A549 (cell line): ENCODE measurements at regions not wholly inside any gene's neighbourhood (a gene's known extent, or its start where the extent isn't known, plus 50 kb on each side); places are given as distances from the start of the nearest gene placed in this dataset.

ENCODE experiments used
- ATAC-seq, 2 experiments: fragments of 200-7000 bp in 1 of 2; fragments of >200 bp in 1 of 2; cut with Nextera tagmentation in 1 of 2; cut with Tn5 transposase in 1 of 2; 3 replicates each; pipeline versions ENCODE4 v1.8.0 to v1.9.1; 2018 to 2020; ENCODE audit warnings: mild to moderate bottlenecking in 1 of 2, moderate library complexity in 1 of 2
- CTCF ChIA-PET: fragments of 300-600 bp; sonication (Branson Sonifier 250); formaldehyde crosslinking; extraction: SDS; loops from one replicate; lab custom pipeline; 2021; ENCODE audit warnings: antibody characterized with exemption, inconsistent platforms; lab: Yijun Ruan, JAX
- POLR2A ChIA-PET: fragments of 350-600 bp; formaldehyde crosslinking; extraction: SDS; loops from one replicate; lab custom pipeline; 2021; ENCODE audit warnings: antibody characterized with exemption, inconsistent platforms; lab: Yijun Ruan, JAX
- DNase-seq, 2 experiments: peaks; one replicate each; pipeline versions ENCODE4 v3.0.0 to v3.0.0-alpha.2; 2011 to 2016; ENCODE audit warnings: low read depth in 1 of 2, low spot score in 1 of 2
- FAIRE-seq: peaks from 2 replicates; lab custom pipeline; 2011; peaks lifted over from hg19 to GRCh38; lab: Jason Lieb, UNC
- H3K27ac ChIP-seq, 2 experiments: fragments of >200 bp; sonication (Bioruptor Twin); formaldehyde crosslinking; 3 replicates each; pipeline ENCODE4 v1.5.1; 2016 to 2017
- H3K4me1 ChIP-seq: fragments of >200 bp; sonication (Bioruptor Twin); formaldehyde crosslinking; 3 replicates; pipeline ENCODE4 v1.6.1; 2016
- H3K4me2 ChIP-seq: fragments of >200 bp; sonication (Bioruptor Twin); formaldehyde crosslinking; 3 replicates; pipeline ENCODE4 v1.6.1; 2016
- H3K4me3 ChIP-seq: fragments of >200 bp; sonication (Bioruptor Twin); formaldehyde crosslinking; 3 replicates; pipeline ENCODE4 v1.5.1; 2016
- H3K9me3 ChIP-seq: fragments of >200 bp; sonication (Bioruptor Twin); formaldehyde crosslinking; 3 replicates; pipeline ENCODE4 v1.6.1; 2016
- CEBPB ChIP-seq, 2 experiments: fragments of >200 bp in 1 of 2; sonication (Bioruptor Twin) in 1 of 2; formaldehyde crosslinking in 1 of 2; IDR thresholded peaks; 2 replicates each; pipeline ENCODE4 v1.6.1; 2012 to 2016
- CTCF ChIP-seq: fragments of >200 bp; sonication (Bioruptor Twin); formaldehyde crosslinking; IDR thresholded peaks from 3 replicates; pipeline ENCODE4 v1.5.1; 2016
- ESRRA ChIP-seq: fragments of 150-350 bp; IDR thresholded peaks from 2 replicates; pipeline ENCODE4 v1.6.1; 2014; ENCODE audit warnings: mild to moderate bottlenecking, low read length, borderline replicate concordance
- FOSL2 ChIP-seq, 2 experiments: fragments of 450-650 bp in 1 of 2; fragments of >200 bp in 1 of 2; sonication (Bioruptor Twin) in 1 of 2; formaldehyde crosslinking; IDR thresholded peaks; 2 replicates each; pipeline versions ENCODE4 v1.5.0 to v1.6.1; 2016 to 2020; ENCODE audit warnings: mild to moderate bottlenecking in 1 of 2, moderate library complexity in 1 of 2
- FOXS1 ChIP-seq: fragments of 250-450 bp; sonication (Bioruptor Pico); IDR thresholded peaks from 2 replicates; pipeline ENCODE4 v1.5.0; 2020; ENCODE audit warnings: mild to moderate bottlenecking, moderate library complexity
- HDAC2 ChIP-seq: fragments of 200-600 bp; sonication (generic); IDR thresholded peaks from 2 replicates; pipeline ENCODE4 v1.6.1; 2016
- HEYL ChIP-seq: fragments of 250-450 bp; sonication (Bioruptor Pico); IDR thresholded peaks from 2 replicates; pipeline ENCODE4 v1.8.0; 2021; ENCODE audit warnings: mild to moderate bottlenecking, moderate library complexity
- HMGXB4 ChIP-seq: fragments of 250-450 bp; sonication (Bioruptor Pico); IDR thresholded peaks from 2 replicates; pipeline ENCODE4 v1.5.0; 2021; ENCODE audit warnings: mild to moderate bottlenecking, moderate library complexity, borderline replicate concordance
- HOXB13 ChIP-seq: fragments of 250-450 bp; sonication (Bioruptor Pico); IDR thresholded peaks from 2 replicates; pipeline ENCODE4 v1.5.0; 2020; ENCODE audit warnings: low read depth, mild to moderate bottlenecking, moderate library complexity
- HOXB5 ChIP-seq: fragments of 250-450 bp; sonication (Bioruptor Pico); IDR thresholded peaks from 2 replicates; pipeline ENCODE4 v1.5.0; 2020; ENCODE audit warnings: mild to moderate bottlenecking, moderate library complexity
- JUNB ChIP-seq: fragments of >200 bp; sonication (Bioruptor Twin); formaldehyde crosslinking; IDR thresholded peaks from 2 replicates; pipeline ENCODE4 v1.6.1; 2016
- KDM1A ChIP-seq: fragments of 200-600 bp; sonication (generic); IDR thresholded peaks from 2 replicates; pipeline ENCODE4 v1.6.1; 2016; ENCODE audit warnings: low read depth, mild to moderate bottlenecking
- KDM5A ChIP-seq: fragments of 200-600 bp; sonication (generic); IDR thresholded peaks from 2 replicates; pipeline ENCODE4 v1.6.1; 2016; ENCODE audit warnings: antibody characterized with exemption, mild to moderate bottlenecking
- MAFK ChIP-seq: fragments of 450-650 bp; IDR thresholded peaks from 2 replicates; pipeline ENCODE4 v1.6.1; 2014; ENCODE audit not compliant: partially characterized antibody
- NFE2L2 ChIP-seq: fragments of 150-350 bp; conservative IDR thresholded peaks from 2 replicates; pipeline ENCODE4 v1.6.1; 2014; ENCODE audit warnings: low read length
- POLR2A ChIP-seq: IDR thresholded peaks from 2 replicates; pipeline ENCODE4 v1.6.1; 2012; ENCODE audit warnings: mild to moderate bottlenecking, low read length
- RNF2 ChIP-seq: fragments of 200-600 bp; sonication (generic); IDR thresholded peaks from 2 replicates; pipeline ENCODE4 v1.6.1; 2016; ENCODE audit warnings: low read depth, mild to moderate bottlenecking, antibody characterized with exemption, moderate library complexity, borderline replicate concordance
- SMC3 ChIP-seq: fragments of >200 bp; sonication (Bioruptor Twin); formaldehyde crosslinking; IDR thresholded peaks from 3 replicates; pipeline ENCODE4 v1.6.1; 2018; ENCODE audit warnings: inconsistent platforms
- TFCP2L1 ChIP-seq: fragments of 250-450 bp; sonication (Bioruptor Pico); IDR thresholded peaks from 2 replicates; pipeline ENCODE4 v1.5.0; 2021; ENCODE audit warnings: mild to moderate bottlenecking
- ZC3H11A ChIP-seq: fragments of 450-650 bp; IDR thresholded peaks from 2 replicates; pipeline ENCODE4 v1.6.1; 2014; ENCODE audit warnings: antibody characterized with exemption, mild to moderate bottlenecking
- ZFP36 ChIP-seq: fragments of 450-650 bp; IDR thresholded peaks from 2 replicates; pipeline ENCODE4 v1.6.1; 2014; ENCODE audit warnings: borderline replicate concordance; ENCODE audit not compliant: partially characterized antibody
- WGBS: methylation state at CpG from one replicate; pipeline ENCODE4 v1.1.6; 2017; ENCODE audit errors: missing lambda C conversion rate; 5-methylcytosine and 5-hydroxymethylcytosine counted together
- TF ChIP-seq, protein P1 (sequence below): IDR thresholded peaks from 2 replicates; pipeline ENCODE4 v1.6.1; 2012
- TF ChIP-seq, protein P2 (sequence below): IDR thresholded peaks from 2 replicates; pipeline ENCODE4 v1.6.1; 2012; ENCODE audit warnings: low read depth, borderline replicate concordance
- TF ChIP-seq, protein P3 (sequence below): IDR thresholded peaks from 2 replicates; pipeline ENCODE4 v1.6.1; 2012
- TF ChIP-seq, protein P4 (sequence below): fragments of 450-650 bp; IDR thresholded peaks from 2 replicates; pipeline ENCODE4 v1.6.1; 2014; ENCODE audit warnings: antibody characterized with exemption

GRCh38 chr1:20413136-20413775 lies 72.8 kb downstream of the CAMK2N1 start (continued):
- TF ChIP-seq HMGXB4 (CRISPR knock-in tag) (no peak), HEYL (CRISPR knock-in tag) (no peak)

GRCh38 chr1:20411196-20411980 lies 74.6 kb downstream of the CAMK2N1 start:
- Histone ChIP-seq H3K9me3 (no peaks in the 10 kb centered on the region), H3K4me1 (peaks cover 13% of the 10 kb centered on the region), H3K27ac (peak overlapping the region; percentile 49 to 76; a peak in 4 of 6 replicates), H3K4me2 (peak overlapping the region; percentile 47), H3K4me3 (no peak overlapping the region)
- ChIA-PET POLR2A (no interaction called here), CTCF (interaction anchor here (1.1 kb wide), 1 partner anchor 49 kb away, joined by 3 read pairs; no protein-coding TSS in a partner anchor)
- DNase-seq (peak; percentile 51 to 71), ATAC-seq (peak; percentile 98), FAIRE-seq (no peak)
- 53% methylated on average over 6 of the region's 10 CpGs for WGBS
- TF ChIP-seq KDM1A (no peak), POLR2A (no peak), SMC3 (no peak), JUNB (peak; percentile 55; the same call in 1 of the 2 replicates), ESRRA (no peak), CTCF (no peak), FOSL2 (IDR thresholded peaks at IDR 0.05) (peak; percentile 67), FOSL2 (CRISPR knock-in tag; IDR thresholded peaks at IDR 0.05) (peak; percentile 74), CEBPB (IDR thresholded peaks at IDR 0.05) (no peak), MAFK (no peak)
- TF ChIP-seq, protein P1, sequence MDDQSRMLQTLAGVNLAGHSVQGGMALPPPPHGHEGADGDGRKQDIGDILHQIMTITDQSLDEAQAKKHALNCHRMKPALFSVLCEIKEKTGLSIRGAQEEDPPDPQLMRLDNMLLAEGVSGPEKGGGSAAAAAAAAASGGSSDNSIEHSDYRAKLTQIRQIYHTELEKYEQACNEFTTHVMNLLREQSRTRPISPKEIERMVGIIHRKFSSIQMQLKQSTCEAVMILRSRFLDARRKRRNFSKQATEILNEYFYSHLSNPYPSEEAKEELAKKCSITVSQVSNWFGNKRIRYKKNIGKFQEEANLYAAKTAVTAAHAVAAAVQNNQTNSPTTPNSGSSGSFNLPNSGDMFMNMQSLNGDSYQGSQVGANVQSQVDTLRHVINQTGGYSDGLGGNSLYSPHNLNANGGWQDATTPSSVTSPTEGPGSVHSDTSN, result no peak
- TF ChIP-seq, protein P2, sequence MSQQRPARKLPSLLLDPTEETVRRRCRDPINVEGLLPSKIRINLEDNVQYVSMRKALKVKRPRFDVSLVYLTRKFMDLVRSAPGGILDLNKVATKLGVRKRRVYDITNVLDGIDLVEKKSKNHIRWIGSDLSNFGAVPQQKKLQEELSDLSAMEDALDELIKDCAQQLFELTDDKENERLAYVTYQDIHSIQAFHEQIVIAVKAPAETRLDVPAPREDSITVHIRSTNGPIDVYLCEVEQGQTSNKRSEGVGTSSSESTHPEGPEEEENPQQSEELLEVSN, result no peak
- TF ChIP-seq, protein P3, sequence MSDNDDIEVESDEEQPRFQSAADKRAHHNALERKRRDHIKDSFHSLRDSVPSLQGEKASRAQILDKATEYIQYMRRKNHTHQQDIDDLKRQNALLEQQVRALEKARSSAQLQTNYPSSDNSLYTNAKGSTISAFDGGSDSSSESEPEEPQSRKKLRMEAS, result peak; percentile 30

DNA sequence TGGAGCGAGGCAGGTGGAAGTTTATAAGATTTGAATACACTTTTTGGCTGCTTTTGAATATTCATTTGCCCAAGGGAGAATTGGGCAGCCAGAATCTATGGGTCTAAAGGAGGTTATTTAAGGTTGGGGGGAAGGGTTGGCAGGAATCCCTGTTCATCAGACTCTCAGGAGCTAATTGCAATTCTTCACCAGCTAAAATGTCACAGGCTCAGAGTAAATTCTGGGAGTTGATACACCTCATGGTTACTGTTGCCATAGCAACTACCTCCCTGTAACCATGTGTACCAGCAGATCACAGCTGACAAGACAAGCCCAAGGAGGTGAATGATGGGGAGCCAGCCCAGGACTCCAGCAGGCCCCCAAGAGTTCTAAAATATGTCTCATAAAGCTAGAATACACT lies 75.5 kb downstream of the CAMK2N1 start:
- WGBS, result 100% methylated on average over 1 of the region's 1 CpG
- CTCF ChIA-PET, result interaction anchor here (1.1 kb wide), 1 partner anchor 49 kb away, joined by 3 read pairs; no protein-coding TSS in a partner anchor
- TF ChIP-seq ZFP36 (no peak), FOXS1 (CRISPR knock-in tag) (no peak), RNF2 (no peak), HMGXB4 (CRISPR knock-in tag) (no peak), HOXB13 (CRISPR knock-in tag) (no peak), ZC3H11A (no peak), NFE2L2 (no peak), KDM5A (no peak), TFCP2L1 (CRISPR knock-in tag) (no peak), HOXB5 (no peak), HDAC2 (no peak)
- TF ChIP-seq, protein P4, sequence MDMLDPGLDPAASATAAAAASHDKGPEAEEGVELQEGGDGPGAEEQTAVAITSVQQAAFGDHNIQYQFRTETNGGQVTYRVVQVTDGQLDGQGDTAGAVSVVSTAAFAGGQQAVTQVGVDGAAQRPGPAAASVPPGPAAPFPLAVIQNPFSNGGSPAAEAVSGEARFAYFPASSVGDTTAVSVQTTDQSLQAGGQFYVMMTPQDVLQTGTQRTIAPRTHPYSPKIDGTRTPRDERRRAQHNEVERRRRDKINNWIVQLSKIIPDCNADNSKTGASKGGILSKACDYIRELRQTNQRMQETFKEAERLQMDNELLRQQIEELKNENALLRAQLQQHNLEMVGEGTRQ, result no peak
- ATAC-seq (no peak), FAIRE-seq (no peak), DNase-seq (no peak)
- H3K27ac ChIP-seq, result peak overlapping the region; percentile 37 to 70; a peak in 4 of 6 replicates
- H3K4me1 ChIP-seq, result peaks cover 13% of the 10 kb centered on the region
- POLR2A ChIA-PET, result no interaction called here
- H3K4me2 ChIP-seq, result no peak overlapping the region; the same call in 2 of the 3 replicates
- H3K9me3 ChIP-seq, result no peaks in the 10 kb centered on the region
- H3K4me3 ChIP-seq, result no peak overlapping the region
